ENCODE measurements at regions not wholly inside any gene's neighbourhood (a gene's known extent, or its start where the extent isn't known, plus 50 kb on each side); places are given as distances from the start of the nearest gene placed in this dataset.

- WGBS = 61% methylated on average over 7 of the region's 7 CpGs
- Histone ChIP-seq H3K27me3 (ENCODE audit: control insufficient read depth in 4 of 4, insufficient read depth in 4 of 4, low read length in 3 of 4) (no peaks in the 10 kb centered on the region), H3K9ac (ENCODE audit: low read depth in 1 of 2, low read length in 2 of 2) (no peak overlapping the region), H3K9me3 (ENCODE audit: control insufficient read depth in 4 of 4, low read length in 3 of 4) (peaks cover 0 to 7% (median 2%) of the 10 kb centered on the region in 4 donors), H3K4me3 (ENCODE audit: low read depth in 1 of 3, low read length in 3 of 3) (peak overlapping the region in 1 of 3 donors; percentile 23), H3K4me1 (ENCODE audit: control insufficient read depth in 4 of 4, insufficient read depth in 4 of 4, low read length in 3 of 4) (no peaks in the 10 kb centered on the region), H3K36me3 (ENCODE audit: control insufficient read depth in 4 of 4, insufficient read depth in 3 of 4, low read depth in 1 of 4, low read length in 3 of 4) (no peaks in the 10 kb centered on the region), H3K27ac (ENCODE audit: low read depth in 1 of 2, low read length in 2 of 2) (no peak overlapping the region)
- TF ChIP-seq JUND (IDR thresholded peaks at IDR 0.05) (no peak), ATF3 (IDR thresholded peaks at IDR 0.05) (no peak), HNF4G (IDR thresholded peaks at IDR 0.05) (no peak), FOXA1 (IDR thresholded peaks at IDR 0.05) (no peak), YY1 (IDR thresholded peaks at IDR 0.05) (no peak), REST (IDR thresholded peaks at IDR 0.05) (no peak), TAF1 (conservative IDR thresholded peaks at IDR 0.05) (no peak), FOXA2 (IDR thresholded peaks at IDR 0.05) (no peak), HNF4A (conservative IDR thresholded peaks at IDR 0.05) (no peak), EGR1 (IDR thresholded peaks at IDR 0.05; ENCODE audit: low read depth in 2 of 2) (no peak), NR2F2 (IDR thresholded peaks at IDR 0.05) (no peak), ZBTB33 (IDR thresholded peaks at IDR 0.05) (no peak), RXRA (IDR thresholded peaks at IDR 0.05) (no peak), GABPA (IDR thresholded peaks at IDR 0.05 in 1 of 2, conservative IDR thresholded peaks at IDR 0.05 in 1 of 2) (no peak), MAX (IDR thresholded peaks at IDR 0.05) (no peak), SP1 (IDR thresholded peaks at IDR 0.05) (no peak), RAD21 (IDR thresholded peaks at IDR 0.05) (no peak), CTCF (IDR thresholded peaks at IDR 0.05; ENCODE audit: low read depth, low read length, missing input control) (no peak)
- DNase-seq (ENCODE audit: low spot score) = no peak
Observed at GRCh38 chr15:29544513-29545128, 275.0 kb upstream of the NSMCE3 start.

Data from liver (tissue), 8 donors.